MM.1S (cell line): ENCODE measurements at regions not wholly inside any gene's neighbourhood (a gene's known extent, or its start where the extent isn't known, plus 50 kb on each side); places are given as distances from the start of the nearest gene placed in this dataset.

Experiments
- DNase-seq: peaks from one replicate; pipeline ENCODE4 v3.0.0-alpha.2; 2015
- H2AFZ ChIP-seq: fragments of 300-600 bp; sonication (generic); 2 replicates; pipeline ENCODE4 v1.6.0; 2016; ENCODE audit warnings: antibody characterized with exemption, low read length
- H3F3A ChIP-seq: fragments of 300-600 bp; sonication (generic); 2 replicates; pipeline ENCODE4 v1.6.1; 2016; ENCODE audit warnings: mild to moderate bottlenecking, antibody characterized with exemption, low read length, moderate library complexity, mixed read lengths; ENCODE audit not compliant: insufficient read depth
- H3K27ac ChIP-seq: fragments of 300-600 bp; sonication (generic); 2 replicates; pipeline ENCODE4 v1.5.1; 2016; ENCODE audit warnings: mild to moderate bottlenecking, low read length
- H3K27me3 ChIP-seq: fragments of 300-600 bp; sonication (generic); replicated peaks from 2 replicates; pipeline ENCODE4 v1.6.0; 2016; ENCODE audit warnings: low read length; ENCODE audit not compliant: insufficient read depth
- H3K36me3 ChIP-seq: fragments of 300-600 bp; sonication (generic); replicated peaks from 2 replicates; pipeline ENCODE4 v1.6.1; 2016; ENCODE audit warnings: mild to moderate bottlenecking, low read length, mixed read lengths; ENCODE audit not compliant: insufficient read depth
- H3K4me1 ChIP-seq: fragments of 300-600 bp; sonication (generic); 2 replicates; pipeline ENCODE4 v1.6.1; 2016; ENCODE audit warnings: low read length, mixed read lengths
- H3K4me2 ChIP-seq: fragments of 300-600 bp; sonication (generic); 2 replicates; pipeline ENCODE4 v1.6.0; 2016; ENCODE audit warnings: low read depth, low read length
- H3K4me3 ChIP-seq: fragments of 300-600 bp; sonication (generic); 2 replicates; pipeline ENCODE4 v1.5.1; 2016; ENCODE audit warnings: low read length, mixed read lengths
- H3K79me2 ChIP-seq: fragments of 300-600 bp; sonication (generic); 2 replicates; pipeline ENCODE4 v1.6.1; 2016; ENCODE audit warnings: mixed run types, low read length, mixed read lengths
- H3K9ac ChIP-seq: fragments of 300-600 bp; sonication (generic); 2 replicates; pipeline ENCODE4 v1.6.1; 2016; ENCODE audit warnings: low read length, mixed read lengths
- H3K9me2 ChIP-seq: fragments of 300-600 bp; sonication (generic); replicated peaks from 2 replicates; pipeline ENCODE4 v1.6.1; 2016; ENCODE audit warnings: mild to moderate bottlenecking, low read length, mixed read lengths; ENCODE audit not compliant: insufficient read depth
- H3K9me3 ChIP-seq: fragments of 300-600 bp; sonication (generic); replicated peaks from 2 replicates; pipeline ENCODE4 v1.6.1; 2016; ENCODE audit warnings: mild to moderate bottlenecking, low read length, mixed read lengths; ENCODE audit not compliant: insufficient read depth
- H4K20me1 ChIP-seq: fragments of 300-600 bp; sonication (generic); 2 replicates; pipeline ENCODE4 v1.6.1; 2016; ENCODE audit warnings: mild to moderate bottlenecking, low read length, moderate library complexity, mixed read lengths; ENCODE audit not compliant: insufficient read depth
- CTCF ChIP-seq: fragments of 300-600 bp; sonication (generic); IDR thresholded peaks from 2 replicates; pipeline ENCODE4 v1.5.1; 2016; ENCODE audit warnings: antibody characterized with exemption, low read length, mixed read lengths
- EZH2 ChIP-seq: fragments of 300-600 bp; sonication (generic); optimal IDR thresholded peaks from 2 replicates; pipeline ENCODE3; 2017; ENCODE audit warnings: low read depth, mild to moderate bottlenecking, antibody characterized with exemption, low read length, mixed read lengths
- EZH2phosphoT487 ChIP-seq: fragments of 300-600 bp; sonication (generic); IDR thresholded peaks from 2 replicates; pipeline ENCODE4 v1.6.1; 2018; ENCODE audit warnings: antibody characterized with exemption, low read length

DNA sequence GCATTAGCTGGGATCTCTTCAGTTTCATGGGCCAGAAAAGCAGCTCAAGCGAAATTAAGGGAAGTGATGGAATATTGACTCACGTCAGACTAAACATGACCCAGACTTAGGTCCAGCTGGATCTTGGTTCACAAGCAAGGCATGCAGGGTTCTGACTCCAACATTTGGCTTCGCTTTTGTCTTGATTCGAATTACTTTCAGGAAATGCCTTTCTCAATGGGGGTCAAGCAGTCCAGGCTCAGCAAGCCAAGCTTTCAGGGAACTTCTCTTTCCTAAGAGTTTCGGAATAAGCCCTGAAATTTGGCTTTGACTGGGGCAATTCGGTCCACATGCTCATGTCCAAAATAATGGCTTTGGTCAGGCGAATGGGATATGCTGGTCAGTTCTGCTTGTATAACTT, 678.7 kb upstream of the TMEM132C start:
- TF ChIP-seq EZH2 (no peak), CTCF (no peak), EZH2phosphoT487 (no peak)
- H3K9me3 ChIP-seq, result no peaks in the 10 kb centered on the region
- no peak for DNase-seq
- no peaks in the 10 kb centered on the region for H3K9me2 ChIP-seq
- H3K4me1 ChIP-seq, result no peaks in the 10 kb centered on the region
- H3K27ac ChIP-seq, result no peak overlapping the region
- H3K79me2 ChIP-seq, result no peaks in the 10 kb centered on the region
- no peak overlapping the region for H3K4me2 ChIP-seq
- no peak overlapping the region for H2AFZ ChIP-seq
- H3K27me3 ChIP-seq, result no peaks in the 10 kb centered on the region
- no peak overlapping the region for H3K4me3 ChIP-seq
- no peaks in the 10 kb centered on the region for H4K20me1 ChIP-seq
- no peak overlapping the region for H3K9ac ChIP-seq
- no peaks in the 10 kb centered on the region for H3F3A ChIP-seq
- no peaks in the 10 kb centered on the region for H3K36me3 ChIP-seq

DNA sequence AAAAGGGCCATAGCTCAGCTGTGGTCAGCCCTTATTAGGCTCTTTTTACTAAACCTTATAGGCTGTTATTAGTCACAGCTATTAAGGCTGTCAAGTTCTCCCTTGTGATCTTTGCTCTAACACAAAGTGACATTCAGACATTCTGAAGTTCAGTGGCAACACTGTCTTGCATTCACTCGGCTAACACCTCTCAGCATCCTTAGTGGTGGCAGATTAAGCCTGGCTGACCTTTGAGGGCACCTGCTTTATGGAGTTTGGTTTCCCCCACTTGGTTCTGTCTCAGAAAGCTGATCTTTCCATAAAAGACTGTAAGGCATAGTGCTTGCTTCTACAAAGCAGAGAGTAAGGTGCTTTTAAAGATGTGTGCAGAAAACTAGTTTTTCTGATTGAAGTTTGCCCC, 677.4 kb upstream of the TMEM132C start:
- H4K20me1 ChIP-seq, result no peaks in the 10 kb centered on the region
- H3K9ac ChIP-seq, result no peak overlapping the region
- H3K27ac ChIP-seq, result no peak overlapping the region
- no peak overlapping the region for H3K4me2 ChIP-seq
- no peak overlapping the region for H3K4me3 ChIP-seq
- no peak for DNase-seq
- H3K9me3 ChIP-seq, result no peaks in the 10 kb centered on the region
- no peaks in the 10 kb centered on the region for H3K4me1 ChIP-seq
- H3F3A ChIP-seq, result no peaks in the 10 kb centered on the region
- no peaks in the 10 kb centered on the region for H3K79me2 ChIP-seq
- H2AFZ ChIP-seq, result no peak overlapping the region
- no peaks in the 10 kb centered on the region for H3K27me3 ChIP-seq
- no peak for TF ChIP-seq CTCF
- no peaks in the 10 kb centered on the region for H3K9me2 ChIP-seq
- no peaks in the 10 kb centered on the region for H3K36me3 ChIP-seq

GRCh38 chr12:127590868-127591267, 676.1 kb upstream of the TMEM132C start:
- H3F3A ChIP-seq, result no peaks in the 10 kb centered on the region
- no peak for DNase-seq
- no peaks in the 10 kb centered on the region for H3K79me2 ChIP-seq
- no peaks in the 10 kb centered on the region for H3K36me3 ChIP-seq
- H3K4me2 ChIP-seq, result no peak overlapping the region
- TF ChIP-seq EZH2 (no peak), CTCF (no peak), EZH2phosphoT487 (no peak)
- H3K9me3 ChIP-seq, result no peaks in the 10 kb centered on the region
- H2AFZ ChIP-seq, result no peak overlapping the region
- H3K4me1 ChIP-seq, result no peaks in the 10 kb centered on the region
- H3K9ac ChIP-seq, result no peak overlapping the region
- H3K27me3 ChIP-seq, result no peaks in the 10 kb centered on the region
- no peak overlapping the region for H3K27ac ChIP-seq
- no peaks in the 10 kb centered on the region for H3K9me2 ChIP-seq
- no peak overlapping the region for H3K4me3 ChIP-seq
- H4K20me1 ChIP-seq, result no peaks in the 10 kb centered on the region

DNA sequence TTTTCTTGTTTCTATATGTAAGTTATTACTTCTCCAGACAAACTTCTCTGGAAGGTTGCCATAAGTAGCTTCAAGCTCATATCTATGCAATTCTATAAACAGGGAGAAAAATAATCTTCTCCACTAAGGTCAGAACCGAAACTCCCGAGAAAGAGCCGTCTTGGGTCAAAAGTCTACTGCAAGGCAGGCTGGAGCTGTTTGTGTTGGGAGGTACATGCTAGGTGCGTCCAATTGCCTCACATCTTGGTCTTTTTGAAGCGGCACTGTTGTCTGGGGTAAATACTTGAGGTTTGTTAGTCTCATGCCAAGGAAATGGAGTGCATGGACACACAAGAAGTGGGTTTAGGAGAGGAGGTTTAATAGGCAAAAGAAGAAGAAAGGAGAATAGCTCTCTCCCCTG, 674.7 kb upstream of the TMEM132C start:
- Histone ChIP-seq H2AFZ (no peak overlapping the region), H3K27me3 (no peaks in the 10 kb centered on the region), H3K36me3 (no peaks in the 10 kb centered on the region), H3K9ac (no peak overlapping the region), H3K9me2 (no peaks in the 10 kb centered on the region), H4K20me1 (no peaks in the 10 kb centered on the region), H3F3A (no peaks in the 10 kb centered on the region), H3K4me2 (no peak overlapping the region), H3K4me1 (no peaks in the 10 kb centered on the region), H3K4me3 (no peak overlapping the region), H3K9me3 (no peaks in the 10 kb centered on the region), H3K27ac (no peak overlapping the region), H3K79me2 (no peaks in the 10 kb centered on the region)
- no peak for DNase-seq
- TF ChIP-seq EZH2, result no peak
- no peak for TF ChIP-seq CTCF
- no peak for TF ChIP-seq EZH2phosphoT487
